ENCODE measurements at regions not wholly inside any gene's neighbourhood (a gene's known extent, or its start where the extent isn't known, plus 50 kb on each side); places are given as distances from the start of the nearest gene placed in this dataset.

GRCh38 chr9:135372501-135373008 is 107.0 kb upstream of the PPP1R26 start:
- ChIA-PET POLR2A (no interaction called here), CTCF (no interaction called here)
- Histone ChIP-seq H3K27me3 (ENCODE audit: control insufficient read depth, insufficient read depth, low read length) (no peaks in the 10 kb centered on the region; the same call in 1 of the 2 replicates), H3K36me3 (ENCODE audit: control insufficient read depth, insufficient read depth, low read length) (no peaks in the 10 kb centered on the region), H3K4me1 (ENCODE audit: control insufficient read depth, insufficient read depth, low read length) (no peaks in the 10 kb centered on the region), H3K9me3 (ENCODE audit: control insufficient read depth, insufficient read depth, low read depth, low read length) (no peaks in the 10 kb centered on the region), H3K27ac (ENCODE audit: low read length) (no peak overlapping the region), H3K4me3 (ENCODE audit: low read depth in 2 of 2, low read length in 2 of 2) (no peak overlapping the region)
- TF ChIP-seq SIN3A (IDR thresholded peaks at IDR 0.05; ENCODE audit: borderline replicate concordance, insufficient read depth, low read depth, low read length): no peak
- TF ChIP-seq CTCF (IDR thresholded peaks at IDR 0.05): no peak
- TF ChIP-seq TCF7L2 (IDR thresholded peaks at IDR 0.05; ENCODE audit: low read depth, low read length): no peak
- no peak for TF ChIP-seq REST (IDR thresholded peaks at IDR 0.05; ENCODE audit: insufficient read depth in 1 of 2, low read depth in 2 of 2, low read length in 1 of 2)
- TF ChIP-seq POLR2AphosphoS5 (IDR thresholded peaks at IDR 0.05; ENCODE audit: low read depth, low read length): no peak
- in situ Hi-C loops (cut with HindIII; ENCODE audit: low pct_unique_long_range_greater_than_20kb, low sequenced_read_pairs) (no loop called here), intact Hi-C loops (cut with micrococcal nuclease; ENCODE audit: unreplicated experiment) (no loop called here)
- BruUV-seq (replicated peaks): no TSS peak
- ATAC-seq: no peak
- DNase-seq (ENCODE audit: low read depth, low spot score): no peak

- ChIA-PET CTCF (no interaction called here), POLR2A (no interaction called here)
- intact Hi-C loops (cut with micrococcal nuclease; ENCODE audit: unreplicated experiment) (no loop called here), in situ Hi-C loops (cut with HindIII; ENCODE audit: low pct_unique_long_range_greater_than_20kb, low sequenced_read_pairs) (no loop called here)
- H3K4me1 ChIP-seq (ENCODE audit: control insufficient read depth, insufficient read depth, low read length): no peaks in the 10 kb centered on the region
- ATAC-seq (no peak), DNase-seq (ENCODE audit: low read depth, low spot score) (no peak)
- H3K27me3 ChIP-seq (ENCODE audit: control insufficient read depth, insufficient read depth, low read length): no peaks in the 10 kb centered on the region; the same call in 1 of the 2 replicates
- TF ChIP-seq POLR2AphosphoS5 (IDR thresholded peaks at IDR 0.05; ENCODE audit: low read depth, low read length): no peak
- no peak for TF ChIP-seq REST (IDR thresholded peaks at IDR 0.05; ENCODE audit: insufficient read depth in 1 of 2, low read depth in 2 of 2, low read length in 1 of 2)
- no peak for TF ChIP-seq SIN3A (IDR thresholded peaks at IDR 0.05; ENCODE audit: borderline replicate concordance, insufficient read depth, low read depth, low read length)
- TF ChIP-seq CTCF (IDR thresholded peaks at IDR 0.05): no peak
- no peak for TF ChIP-seq TCF7L2 (IDR thresholded peaks at IDR 0.05; ENCODE audit: low read depth, low read length)
- BruUV-seq (replicated peaks): no TSS peak
- H3K9me3 ChIP-seq (ENCODE audit: control insufficient read depth, insufficient read depth, low read depth, low read length): no peaks in the 10 kb centered on the region
- no peak overlapping the region for H3K4me3 ChIP-seq (ENCODE audit: low read depth in 2 of 2, low read length in 2 of 2)
- no peak overlapping the region for H3K27ac ChIP-seq (ENCODE audit: low read length)
- H3K36me3 ChIP-seq (ENCODE audit: control insufficient read depth, insufficient read depth, low read length): no peaks in the 10 kb centered on the region
These were observed 106.4 kb upstream of the PPP1R26 start for GRCh38 chr9:135373151-135373685.
